GM21825 (cell line): ENCODE measurements at regions not wholly inside any gene's neighbourhood (a gene's known extent, or its start where the extent isn't known, plus 50 kb on each side); places are given as distances from the start of the nearest gene placed in this dataset.
A peak's percentile ranks its signal among the peaks of the same experiment; 100 is the strongest.

ENCODE experiments used
- ATAC-seq: cut with Tn5 transposase; IDR thresholded peaks from one replicate; pipeline ENCODE4 v1.9.1; 2021; ENCODE audit warnings: mild to moderate bottlenecking, moderate library complexity; ENCODE audit not compliant: unreplicated experiment

DNA sequence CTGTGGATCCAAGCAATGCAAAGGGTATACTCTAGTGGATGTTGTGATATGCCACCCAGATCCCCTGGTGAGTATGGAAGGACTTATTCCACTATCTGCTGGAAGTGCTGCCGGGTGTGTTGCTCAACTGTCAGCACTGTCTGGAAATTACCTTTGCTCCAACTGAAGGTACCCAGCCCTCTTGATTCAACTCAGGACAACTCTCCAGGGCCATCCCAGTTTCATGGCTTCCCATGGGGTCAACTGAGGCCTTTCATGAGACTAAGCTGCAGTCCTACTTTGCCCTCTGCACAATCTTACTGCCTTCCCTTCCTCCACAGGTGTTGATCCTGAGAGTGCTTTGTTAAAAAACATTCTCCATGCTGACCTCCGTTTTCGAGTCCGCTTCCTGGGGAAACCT is 99.8 kb downstream of the SPRY1 start:
- ATAC-seq = no peak

DNA sequence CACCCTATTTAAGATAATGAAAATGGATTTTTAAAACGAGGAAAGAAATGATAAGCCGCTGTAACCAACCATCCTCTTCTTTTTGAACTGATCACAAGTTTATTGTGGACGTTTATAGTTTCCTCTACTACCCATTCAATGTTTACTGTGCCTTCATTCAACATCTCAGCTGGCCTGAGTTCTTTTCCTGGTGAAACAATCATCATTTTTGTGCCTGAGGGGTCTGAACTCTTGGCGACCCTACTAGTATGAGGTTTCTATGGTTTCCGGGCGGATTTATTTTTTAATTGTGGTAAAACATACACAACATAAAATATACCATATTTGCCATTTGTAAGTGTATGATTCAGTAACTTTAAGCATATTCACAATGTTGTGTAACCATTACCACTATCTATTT is 100.7 kb downstream of the SPRY1 start:
- no peak for ATAC-seq

- ATAC-seq = no peak
Measured at GRCh38 chr4:123501733-123502132, 105.1 kb downstream of the SPRY1 start.

DNA sequence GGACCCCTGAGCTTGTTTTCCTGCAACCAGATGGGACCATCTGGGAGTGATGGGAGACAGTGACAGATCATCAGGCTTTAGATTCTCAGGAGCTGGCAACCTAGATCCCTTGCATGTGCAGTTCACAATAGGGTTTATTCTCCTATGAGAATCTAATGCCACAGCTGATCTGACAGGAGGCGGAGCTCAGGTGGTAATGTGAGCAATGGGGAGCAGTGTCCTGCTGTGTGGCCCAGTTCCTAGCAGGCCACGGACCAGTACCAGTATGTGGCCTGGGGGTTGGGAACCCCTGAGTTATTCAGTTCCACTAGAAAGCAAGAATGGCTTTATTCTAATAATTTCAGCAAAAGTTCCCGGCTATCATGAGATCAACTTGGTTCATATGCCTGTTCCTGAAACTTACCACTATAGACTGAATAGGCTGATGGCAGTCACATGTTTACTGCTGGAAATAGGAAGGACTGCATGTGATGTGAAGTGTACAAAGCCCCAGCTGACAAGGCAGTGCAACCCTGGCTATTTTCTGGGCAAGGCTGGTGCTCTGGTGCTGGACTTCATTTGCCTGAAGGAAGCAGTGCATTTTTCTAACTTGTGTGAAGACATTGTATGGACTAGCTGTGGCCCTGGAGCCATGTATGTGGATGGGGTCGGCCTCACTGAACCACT is 107.2 kb downstream of the SPRY1 start:
- no peak for ATAC-seq

GRCh38 chr4:123505095-123506010 is 108.8 kb downstream of the SPRY1 start:
- ATAC-seq = peak; percentile 76

- ATAC-seq = no peak
Measured at GRCh38 chr4:123506011-123506695, 109.6 kb downstream of the SPRY1 start.

DNA sequence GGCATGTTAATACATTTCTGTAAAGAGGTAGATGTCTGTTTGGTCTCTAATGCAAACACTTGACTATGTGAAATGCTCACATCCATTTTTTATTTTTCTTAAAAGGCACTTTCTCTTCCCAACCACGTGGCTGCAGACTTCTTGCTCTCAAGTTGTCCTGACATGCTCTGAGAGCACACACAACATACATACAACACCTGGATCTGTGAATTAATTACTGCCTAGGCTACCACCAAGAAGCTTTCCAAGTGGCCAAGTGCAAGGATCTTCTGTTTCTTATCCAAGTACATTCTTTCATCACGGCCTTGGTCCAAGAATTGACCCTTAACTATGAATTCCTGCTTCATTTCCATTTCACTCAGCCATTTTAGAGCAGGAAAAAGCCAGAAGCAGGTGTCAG is 110.8 kb downstream of the SPRY1 start:
- no peak for ATAC-seq

GRCh38 chr4:123510221-123510620 is 113.6 kb downstream of the SPRY1 start:
- ATAC-seq = no peak

DNA sequence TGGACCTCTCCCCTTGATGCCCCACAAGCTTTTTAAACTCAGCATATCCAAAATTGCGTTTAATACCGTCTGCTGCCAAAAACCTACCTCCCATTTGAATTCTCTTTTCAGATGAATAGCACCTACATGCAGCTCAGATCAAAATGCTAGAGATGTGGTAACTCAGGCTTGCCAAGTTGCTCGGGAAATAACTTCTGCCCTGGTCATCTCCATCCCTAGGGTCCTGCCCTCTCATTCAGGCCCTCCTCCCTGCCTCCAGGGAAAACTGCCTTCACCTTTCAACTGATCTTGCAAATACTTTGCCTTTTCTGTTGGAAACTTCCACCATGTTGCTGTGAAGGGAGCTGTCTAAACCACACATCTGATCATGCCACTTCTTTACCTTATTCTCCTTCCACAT is 114.1 kb downstream of the SPRY1 start:
- ATAC-seq = no peak

- ATAC-seq = no peak
Measured at GRCh38 chr4:123516576-123516975, 120.0 kb downstream of the SPRY1 start.

- no peak for ATAC-seq
Measured at GRCh38 chr4:123517176-123517575, 120.6 kb downstream of the SPRY1 start.

DNA sequence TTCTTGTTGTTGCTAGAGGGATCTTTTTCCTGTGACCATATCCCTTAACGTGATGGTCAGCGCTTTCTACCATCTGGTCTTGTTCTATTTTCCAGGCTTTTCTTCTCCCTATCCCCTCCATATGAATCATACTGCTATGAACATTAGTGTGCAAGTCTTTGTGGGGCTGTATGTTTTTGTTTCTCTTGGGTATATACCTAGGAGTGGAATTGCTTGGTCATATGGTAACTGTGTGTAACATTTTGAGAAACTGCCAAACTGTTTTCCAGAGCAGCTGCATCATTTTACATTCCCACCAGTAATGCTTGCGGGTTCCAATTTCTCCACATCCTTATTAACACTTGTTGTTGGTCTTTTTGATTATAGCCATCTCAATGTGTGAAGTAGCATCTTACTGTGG is 121.4 kb downstream of the SPRY1 start:
- no peak for ATAC-seq

GRCh38 chr4:123520325-123520724 is 123.7 kb downstream of the SPRY1 start:
- ATAC-seq = no peak

DNA sequence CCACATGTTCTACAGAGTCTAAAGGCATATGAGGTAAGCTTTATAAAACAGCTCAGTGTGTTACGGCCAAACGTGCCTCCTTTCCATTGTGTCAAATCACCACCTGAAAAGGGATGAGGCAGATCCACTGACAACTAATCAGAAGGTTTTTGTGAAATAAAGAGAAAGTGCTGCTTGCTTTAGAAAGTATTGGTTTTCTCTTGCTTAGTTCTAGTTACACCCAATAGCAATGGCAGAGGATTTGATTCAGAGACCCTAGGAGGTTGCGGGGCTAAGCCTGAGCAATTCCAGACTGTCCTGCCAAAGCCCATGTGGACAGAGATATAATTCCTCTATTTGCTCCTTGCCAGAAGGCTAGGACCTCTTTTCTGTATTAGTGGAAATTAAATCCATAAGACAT is 125.5 kb downstream of the SPRY1 start:
- ATAC-seq = no peak

DNA sequence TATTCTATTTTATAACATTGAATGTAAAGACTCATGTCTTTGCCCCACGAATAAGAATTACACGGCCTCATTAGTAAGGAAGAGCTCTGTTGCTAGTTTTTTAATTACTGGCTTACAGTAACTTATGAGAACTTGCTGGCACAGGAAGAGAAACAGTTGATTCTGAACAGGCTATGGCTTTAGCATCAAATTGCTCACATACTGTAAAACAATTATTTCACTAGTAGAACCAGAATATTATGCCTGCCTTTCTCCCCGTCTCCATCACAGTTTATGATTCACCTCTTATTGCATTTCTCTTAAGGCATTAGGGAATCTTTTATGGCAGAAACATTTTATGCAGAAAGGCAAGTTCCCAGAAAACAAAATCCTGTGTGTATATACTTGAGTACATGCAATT is 126.1 kb downstream of the SPRY1 start:
- no peak for ATAC-seq

GRCh38 chr4:123524958-123525628 is 128.5 kb downstream of the SPRY1 start:
- ATAC-seq = no peak

DNA sequence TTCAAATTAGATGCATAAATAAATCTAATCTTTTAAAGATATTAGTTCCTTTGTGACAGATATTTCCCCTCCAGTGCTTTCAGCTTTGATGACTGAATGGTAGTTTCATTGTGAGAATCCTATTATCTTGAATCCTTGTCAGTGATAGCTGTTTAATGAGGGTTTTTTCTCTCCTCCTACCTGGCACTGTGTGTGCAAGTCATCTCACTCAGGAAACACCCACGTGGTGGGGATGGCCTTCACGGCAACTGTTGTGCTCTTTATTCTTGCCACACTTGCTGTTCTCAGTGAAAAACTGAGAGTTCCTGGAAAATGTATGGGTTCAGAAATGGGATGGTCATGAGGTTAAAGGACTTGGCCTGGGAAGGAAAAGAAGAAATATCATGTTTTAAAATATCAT is 129.9 kb downstream of the SPRY1 start:
- no peak for ATAC-seq

- ATAC-seq = no peak
Measured at GRCh38 chr4:123528501-123529277, 132.1 kb downstream of the SPRY1 start.

- ATAC-seq = no peak
Measured at GRCh38 chr4:123529278-123529568, 132.6 kb downstream of the SPRY1 start.

DNA sequence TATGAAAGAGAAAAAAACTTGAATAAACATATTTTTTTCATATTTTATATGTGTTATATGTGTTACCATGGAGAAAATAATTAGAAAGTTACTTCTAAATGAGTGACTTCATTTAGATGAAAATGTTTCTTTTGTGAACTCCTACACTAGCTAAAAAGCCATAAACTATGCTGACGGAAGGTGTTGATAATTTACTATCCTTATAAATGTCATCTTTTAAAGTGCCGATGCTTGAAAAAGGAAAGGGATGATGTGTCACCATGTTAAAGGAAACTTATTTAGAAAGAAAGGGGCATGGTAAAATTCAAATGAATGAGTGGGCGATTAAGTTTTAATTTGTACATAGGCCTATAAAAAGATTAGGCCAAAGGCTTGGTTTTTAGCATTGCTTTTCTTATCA is 133.8 kb downstream of the SPRY1 start:
- ATAC-seq = no peak
